Keratinocyte (primary cell): ENCODE measurements at regions not wholly inside any gene's neighbourhood (a gene's known extent, or its start where the extent isn't known, plus 50 kb on each side); places are given as distances from the start of the nearest gene placed in this dataset.

ENCODE experiments used
- DNase-seq: peaks from one replicate; pipeline ENCODE4 v3.0.0-alpha.2; 2011; ENCODE audit warnings: low read depth, missing footprints, low spot score
- FAIRE-seq: peaks from 2 replicates; lab custom pipeline; 2011; peaks lifted over from hg19 to GRCh38; lab: Jason Lieb, UNC
- H2AFZ ChIP-seq: 2 replicates; pipeline ENCODE4 v1.6.0; 2012; ENCODE audit warnings: low read length, control low read depth, inconsistent platforms; ENCODE audit not compliant: control insufficient read depth
- H3K27ac ChIP-seq: 2 replicates; pipeline ENCODE4 v1.5.1; 2011; ENCODE audit warnings: low read length; ENCODE audit not compliant: control insufficient read depth, insufficient read depth
- H3K27me3 ChIP-seq: 3 replicates; pipeline ENCODE4 v1.6.0; 2011; ENCODE audit warnings: low read length; ENCODE audit not compliant: control insufficient read depth, insufficient read depth; ENCODE audit errors: extremely low read depth
- H3K36me3 ChIP-seq, 2 experiments: 2 replicates in 1 of 2; 3 replicates in 1 of 2; pipeline ENCODE4 v1.5.1; 2011; ENCODE audit warnings: low read length in 2 of 2, mild to moderate bottlenecking in 1 of 2; ENCODE audit not compliant: control insufficient read depth in 2 of 2, insufficient read depth in 2 of 2; ENCODE audit errors: extremely low read depth in 1 of 2
- H3K4me1 ChIP-seq: 3 replicates; pipeline ENCODE4 v1.5.1; 2011; ENCODE audit warnings: low read length; ENCODE audit not compliant: control insufficient read depth, insufficient read depth; ENCODE audit errors: extremely low read depth
- H3K4me2 ChIP-seq: 3 replicates; pipeline ENCODE4 v1.6.0; 2011; ENCODE audit warnings: low read depth, low read length; ENCODE audit not compliant: control insufficient read depth, insufficient read depth; ENCODE audit errors: extremely low read depth
- H3K4me3 ChIP-seq, 3 experiments: fragments of 200-600 bp in 1 of 3; sonication (generic) in 1 of 3; 2 replicates in 2 of 3; 3 replicates in 1 of 3; pipeline ENCODE4 v1.5.1; 2011 to 2016; ENCODE audit warnings: low read length in 3 of 3, mild to moderate bottlenecking in 3 of 3, control low read depth in 2 of 3, inconsistent platforms in 1 of 3, low read depth in 1 of 3, mixed read lengths in 1 of 3, mixed run types in 1 of 3, moderate library complexity in 1 of 3; ENCODE audit not compliant: control insufficient read depth in 2 of 3, insufficient read depth in 2 of 3; ENCODE audit errors: extremely low read depth in 1 of 3
- H3K79me2 ChIP-seq: 2 replicates; pipeline ENCODE4 v1.6.0; 2012; ENCODE audit warnings: low read length; ENCODE audit not compliant: control insufficient read depth, insufficient read depth
- H3K9ac ChIP-seq: 3 replicates; pipeline ENCODE4 v1.6.0; 2011; ENCODE audit warnings: low read length; ENCODE audit not compliant: control insufficient read depth, insufficient read depth; ENCODE audit errors: extremely low read depth
- H3K9me1 ChIP-seq: 3 replicates; pipeline ENCODE4 v1.6.0; 2011; ENCODE audit warnings: low read length; ENCODE audit not compliant: control insufficient read depth, insufficient read depth; ENCODE audit errors: extremely low read depth
- H3K9me3 ChIP-seq: 2 replicates; pipeline ENCODE4 v1.5.1; 2012; ENCODE audit warnings: low read depth, low read length; ENCODE audit not compliant: control insufficient read depth
- H4K20me1 ChIP-seq: 3 replicates; pipeline ENCODE4 v1.6.0; 2011; ENCODE audit warnings: low read length; ENCODE audit not compliant: control insufficient read depth, insufficient read depth; ENCODE audit errors: extremely low read depth
- CTCF ChIP-seq, 3 experiments: IDR thresholded peaks in 1 of 3; conservative IDR thresholded peaks in 1 of 3; optimal IDR thresholded peaks in 1 of 3; 2 replicates in 2 of 3; 3 replicates in 1 of 3; pipeline versions ENCODE3 to v1.5.1; 2011; ENCODE audit warnings: low read length in 3 of 3, mild to moderate bottlenecking in 3 of 3, moderate library complexity in 2 of 3, control low read depth in 1 of 3, inconsistent platforms in 1 of 3; ENCODE audit not compliant: insufficient read depth in 2 of 3; ENCODE audit errors: extremely low read depth in 1 of 3
- EZH2 ChIP-seq: IDR thresholded peaks from one replicate; pipeline ENCODE4 v1.6.1; 2012; ENCODE audit warnings: inconsistent platforms, mild to moderate bottlenecking, low read length, moderate library complexity
- dilution Hi-C: fragments of 300-500 bp; cut with MboI; formaldehyde crosslinking; loops from one replicate; pipeline ENCODE4 v1.7.0; 2020; ENCODE audit warnings: low sequenced_read_pairs; ENCODE audit not compliant: extremely low pct_ligation_motif_present

GRCh38 chr7:25617673-25618072 lies 389.4 kb upstream of the NPVF start:
- DNase-seq: no peak
- H3K27ac ChIP-seq: no peak overlapping the region
- TF ChIP-seq EZH2 (no peak), CTCF (optimal IDR thresholded peaks at IDR 0.05 in 1 of 3, IDR thresholded peaks at IDR 0.05 in 1 of 3, conservative IDR thresholded peaks at IDR 0.05 in 1 of 3; ENCODE audit: extremely low read depth in 1 of 3, insufficient read depth in 2 of 3, low read length in 3 of 3) (no peak)

GRCh38 chr7:25619381-25619780 lies 391.1 kb upstream of the NPVF start:
- Histone ChIP-seq H3K4me3 (no peak overlapping the region), H3K9me3 (no peaks in the 10 kb centered on the region), H3K79me2 (no peaks in the 10 kb centered on the region), H3K4me1 (no peaks in the 10 kb centered on the region), H3K4me2 (no peak overlapping the region), H3K27ac (no peak overlapping the region), H3K9ac (no peak overlapping the region), H4K20me1 (no peaks in the 10 kb centered on the region), H3K36me3 (no peaks in the 10 kb centered on the region), H3K9me1 (no peaks in the 10 kb centered on the region), H3K27me3 (no peaks in the 10 kb centered on the region), H2AFZ (no peak overlapping the region)
- TF ChIP-seq EZH2 (no peak), CTCF (optimal IDR thresholded peaks at IDR 0.05 in 1 of 3, IDR thresholded peaks at IDR 0.05 in 1 of 3, conservative IDR thresholded peaks at IDR 0.05 in 1 of 3; ENCODE audit: extremely low read depth in 1 of 3, insufficient read depth in 2 of 3, low read length in 3 of 3) (no peak)
- DNase-seq: no peak
- FAIRE-seq: no peak
- dilution Hi-C loops: loop anchor here (5.0 kb wide), 1 partner anchor 67 kb away; no protein-coding TSS in a partner anchor

More at GRCh38 chr7:25617673-25618072, 389.4 kb upstream of the NPVF start:
- Histone ChIP-seq H3K4me3 (no peak overlapping the region), H3K9ac (no peak overlapping the region), H3K79me2 (no peaks in the 10 kb centered on the region), H3K4me2 (no peak overlapping the region), H2AFZ (no peak overlapping the region), H3K9me1 (no peaks in the 10 kb centered on the region), H3K27me3 (no peaks in the 10 kb centered on the region), H4K20me1 (no peaks in the 10 kb centered on the region), H3K36me3 (no peaks in the 10 kb centered on the region), H3K9me3 (no peaks in the 10 kb centered on the region), H3K4me1 (no peaks in the 10 kb centered on the region)
- FAIRE-seq: no peak
- dilution Hi-C loops: loop anchor here (5.0 kb wide), 1 partner anchor 65 kb away; no protein-coding TSS in a partner anchor
